GM23248 (cell line): ENCODE measurements at regions not wholly inside any gene's neighbourhood (a gene's known extent, or its start where the extent isn't known, plus 50 kb on each side); places are given as distances from the start of the nearest gene placed in this dataset.

ENCODE experiments used
- EZH2 ChIP-seq: fragments of 200-600 bp; sonication (generic); IDR thresholded peaks from 2 replicates; pipeline ENCODE4 v1.6.1; 2018; ENCODE audit warnings: antibody characterized with exemption, mild to moderate bottlenecking; ENCODE audit not compliant: insufficient read depth, poor library complexity, severe bottlenecking
- EZH2phosphoT487 ChIP-seq: fragments of 200-600 bp; sonication (generic); IDR thresholded peaks from 2 replicates; pipeline ENCODE4 v1.6.1; 2018; ENCODE audit warnings: antibody characterized with exemption, moderate library complexity, mild to moderate bottlenecking, low read depth; ENCODE audit not compliant: insufficient read depth

GRCh38 chr1:244116946-244117345 lies 65.9 kb downstream of the ZBTB18 start:
- TF ChIP-seq EZH2 (no peak), EZH2phosphoT487 (no peak)
